Panc1 (cell line): ENCODE measurements at regions not wholly inside any gene's neighbourhood (a gene's known extent, or its start where the extent isn't known, plus 50 kb on each side); places are given as distances from the start of the nearest gene placed in this dataset.

Experiments used
- CTCF ChIP-seq: fragments of 450-650 bp; IDR thresholded peaks from 2 replicates; pipeline ENCODE4 v1.5.1; 2017; ENCODE audit warnings: mild to moderate bottlenecking
- POLR2AphosphoS5 ChIP-seq: IDR thresholded peaks from 2 replicates; pipeline ENCODE4 v1.6.1; 2012; ENCODE audit warnings: mild to moderate bottlenecking, low read depth, low read length, moderate library complexity
- REST ChIP-seq, 2 experiments: IDR thresholded peaks; 2 replicates each; pipeline ENCODE4 v1.6.1; 2011 to 2012; ENCODE audit warnings: low read depth in 2 of 2, control low read depth in 1 of 2, low read length in 1 of 2, mild to moderate bottlenecking in 1 of 2, moderate library complexity in 1 of 2; ENCODE audit not compliant: insufficient read depth in 1 of 2
- SIN3A ChIP-seq: IDR thresholded peaks from 2 replicates; pipeline ENCODE4 v1.6.1; 2012; ENCODE audit warnings: low read depth, mild to moderate bottlenecking, low read length, moderate library complexity, borderline replicate concordance; ENCODE audit not compliant: insufficient read depth

- TF ChIP-seq REST (IDR thresholded peaks at IDR 0.05; ENCODE audit: insufficient read depth in 1 of 2, low read depth in 2 of 2, low read length in 1 of 2) (no peak), CTCF (no peak), SIN3A (no peak), POLR2AphosphoS5 (no peak)
Measured at GRCh38 chr5:91244380-91245073, 138.6 kb downstream of the ARRDC3 start.
